H1 (cell line): ENCODE measurements at regions not wholly inside any gene's neighbourhood (a gene's known extent, or its start where the extent isn't known, plus 50 kb on each side); places are given as distances from the start of the nearest gene placed in this dataset.
A peak's percentile ranks its signal among the peaks of the same experiment; 100 is the strongest.

Experiments
- CTCF ChIA-PET: fragments of 300-600 bp; sonication (Branson Sonifier 250); formaldehyde crosslinking; loops from one replicate; lab custom pipeline; 2021; ENCODE audit not compliant: partially characterized antibody; lab: Charles Lee
- POLR2A ChIA-PET: fragments of 300-600 bp; sonication (Branson Sonifier 250); formaldehyde crosslinking; loops from one replicate; lab custom pipeline; 2021; ENCODE audit warnings: inconsistent platforms; ENCODE audit not compliant: partially characterized antibody; lab: Charles Lee
- DNase-seq, 2 experiments: peaks; one replicate each; pipeline versions ENCODE4 v3.0.0 to v3.0.0-alpha.2; 2010 to 2022; ENCODE audit warnings: low spot score in 2 of 2, low read depth in 1 of 2, mixed read lengths in 1 of 2
- FAIRE-seq: peaks from 2 replicates; lab custom pipeline; 2011; peaks lifted over from hg19 to GRCh38; lab: Jason Lieb, UNC
- H2AFZ ChIP-seq: 2 replicates; pipeline ENCODE4 v1.8.1; 2012; ENCODE audit warnings: low read length, inconsistent platforms
- H2AK5ac ChIP-seq: 2 replicates; pipeline ENCODE4 v1.6.1; 2013; ENCODE audit warnings: low read depth, low read length
- H2BK120ac ChIP-seq: replicated peaks from 2 replicates; pipeline ENCODE3; 2013; ENCODE audit warnings: low read depth, low read length, inconsistent platforms
- H2BK12ac ChIP-seq: 2 replicates; pipeline ENCODE4 v1.6.1; 2013; ENCODE audit warnings: low read depth, low read length
- H2BK15ac ChIP-seq: 2 replicates; pipeline ENCODE4 v1.6.1; 2013; ENCODE audit warnings: low read length
- H2BK20ac ChIP-seq: 2 replicates; pipeline ENCODE4 v1.6.1; 2013; ENCODE audit warnings: low read length
- H2BK5ac ChIP-seq: 2 replicates; pipeline ENCODE4 v1.6.1; 2013; ENCODE audit warnings: low read depth, low read length
- H3K14ac ChIP-seq: 2 replicates; pipeline ENCODE4 v1.6.1; 2013; ENCODE audit warnings: inconsistent platforms; ENCODE audit not compliant: insufficient read length
- H3K18ac ChIP-seq: 2 replicates; pipeline ENCODE4 v1.6.1; 2013; ENCODE audit warnings: low read length; ENCODE audit errors: extremely low read depth
- H3K23ac ChIP-seq: 2 replicates; pipeline ENCODE4 v1.6.1; 2013; ENCODE audit warnings: inconsistent platforms; ENCODE audit not compliant: insufficient read length
- H3K23me2 ChIP-seq: 2 replicates; pipeline ENCODE4 v1.6.1; 2013; ENCODE audit warnings: low read depth, low read length
- H3K27ac ChIP-seq: 2 replicates; pipeline ENCODE4 v1.6.1; 2011; ENCODE audit warnings: low read depth, low read length, inconsistent platforms
- H3K27me3 ChIP-seq, 4 experiments: replicated peaks in 1 of 4; 1 replicate in 1 of 4; 2 replicates in 3 of 4; pipeline versions ENCODE4 v1.6.1 to v1.8.1; 2011 to 2013; ENCODE audit warnings: low read length in 3 of 4, mild to moderate bottlenecking in 3 of 4, inconsistent platforms in 2 of 4, mixed read lengths in 2 of 4, moderate library complexity in 1 of 4; ENCODE audit not compliant: control insufficient read depth in 3 of 4, insufficient read depth in 3 of 4; ENCODE audit errors: extremely low read depth in 1 of 4
- H3K36me3 ChIP-seq, 4 experiments: 2 replicates each; pipeline versions ENCODE4 v1.6.1 to v1.8.1; 2011 to 2013; ENCODE audit warnings: mild to moderate bottlenecking in 4 of 4, low read length in 3 of 4, moderate library complexity in 2 of 4, control low read depth in 1 of 4, inconsistent platforms in 1 of 4; ENCODE audit not compliant: insufficient read depth in 4 of 4, control insufficient read depth in 2 of 4
- H3K4ac ChIP-seq: replicated peaks from 2 replicates; pipeline ENCODE3; 2013; ENCODE audit warnings: low read length, low read depth, mixed read lengths, inconsistent platforms; ENCODE audit not compliant: insufficient read length
- H3K4me1 ChIP-seq, 4 experiments: replicated peaks in 1 of 4; 1 replicate in 1 of 4; 2 replicates in 3 of 4; pipeline versions ENCODE4 v1.6.1 to v1.8.1; 2011 to 2013; ENCODE audit warnings: low read length in 3 of 4, inconsistent platforms in 2 of 4, mixed read lengths in 1 of 4; ENCODE audit not compliant: insufficient read depth in 4 of 4, control insufficient read depth in 3 of 4
- H3K4me2 ChIP-seq, 2 experiments: 2 replicates each; pipeline versions ENCODE4 v1.6.1 to v1.8.1; 2011 to 2013; ENCODE audit warnings: low read depth in 2 of 2, low read length in 2 of 2, control low read depth in 1 of 2, inconsistent platforms in 1 of 2, mild to moderate bottlenecking in 1 of 2; ENCODE audit not compliant: insufficient read depth in 1 of 2
- H3K4me3 ChIP-seq, 4 experiments: fragments of 200-600, 300-600 bp in 1 of 4; sonication (generic), shearing (Covaris generic), sonication (Bioruptor Twin) in 1 of 4; 2 replicates each; pipeline versions ENCODE4 v1.5.1 to v1.8.1; 2011 to 2016; ENCODE audit warnings: low read length in 4 of 4, low read depth in 3 of 4, control low read depth in 2 of 4, inconsistent platforms in 2 of 4, mild to moderate bottlenecking in 2 of 4, mixed read lengths in 1 of 4, moderate library complexity in 1 of 4; ENCODE audit not compliant: insufficient read depth in 2 of 4; ENCODE audit errors: extremely low read depth in 1 of 4
- H3K56ac ChIP-seq: replicated peaks from 2 replicates; pipeline ENCODE3; 2013; ENCODE audit warnings: low read depth, mild to moderate bottlenecking, mixed read lengths, low read length, inconsistent platforms; ENCODE audit not compliant: insufficient read length
- H3K79me1 ChIP-seq: 2 replicates; pipeline ENCODE4 v1.6.1; 2013; ENCODE audit warnings: low read depth, low read length, control low read depth
- H3K79me2 ChIP-seq, 2 experiments: 2 replicates each; pipeline versions ENCODE4 v1.6.1 to v1.8.1; 2012 to 2013; ENCODE audit warnings: low read length in 2 of 2, mild to moderate bottlenecking in 2 of 2, inconsistent platforms in 1 of 2; ENCODE audit not compliant: insufficient read depth in 2 of 2, control insufficient read depth in 1 of 2
- H3K9ac ChIP-seq, 4 experiments: replicated peaks in 1 of 4; 1 replicate in 1 of 4; 2 replicates in 3 of 4; pipeline versions ENCODE4 v1.6.1 to v1.8.1; 2011 to 2013; ENCODE audit warnings: low read depth in 3 of 4, low read length in 3 of 4, control low read depth in 2 of 4, mild to moderate bottlenecking in 2 of 4, moderate library complexity in 2 of 4, inconsistent platforms in 1 of 4; ENCODE audit errors: extremely low read depth in 1 of 4
- H3K9me3 ChIP-seq, 2 experiments: 2 replicates each; pipeline versions ENCODE4 v1.6.1 to v1.8.1; 2012 to 2013; ENCODE audit warnings: mild to moderate bottlenecking in 2 of 2, moderate library complexity in 2 of 2, control low read depth in 1 of 2, inconsistent platforms in 1 of 2, low read depth in 1 of 2, low read length in 1 of 2, mixed read lengths in 1 of 2; ENCODE audit not compliant: insufficient read depth in 2 of 2
- H4K20me1 ChIP-seq, 2 experiments: replicated peaks in 1 of 2; 2 replicates each; pipeline versions ENCODE3 to v1.8.1; 2011 to 2013; ENCODE audit warnings: inconsistent platforms in 2 of 2, low read length in 2 of 2, mild to moderate bottlenecking in 1 of 2; ENCODE audit not compliant: insufficient read depth in 2 of 2, control insufficient read depth in 1 of 2
- H4K5ac ChIP-seq: 2 replicates; pipeline ENCODE4 v1.6.1; 2013; ENCODE audit warnings: low read length, low read depth, mixed read lengths, inconsistent platforms; ENCODE audit not compliant: insufficient read length
- H4K8ac ChIP-seq: 2 replicates; pipeline ENCODE4 v1.8.0; 2013; ENCODE audit warnings: mild to moderate bottlenecking, moderate library complexity, low read length, inconsistent platforms; ENCODE audit not compliant: insufficient read depth; ENCODE audit errors: extremely low read depth
- H4K91ac ChIP-seq: replicated peaks from 2 replicates; pipeline ENCODE3; 2013; ENCODE audit warnings: low read length, mixed read lengths, inconsistent platforms; ENCODE audit not compliant: insufficient read length
- GABPA ChIP-seq: IDR thresholded peaks from 2 replicates; pipeline ENCODE4 v1.6.1; 2011; ENCODE audit warnings: mild to moderate bottlenecking, low read length, moderate library complexity, borderline replicate concordance; ENCODE audit not compliant: insufficient read depth
- TEAD4 ChIP-seq: IDR thresholded peaks from 2 replicates; pipeline ENCODE4 v1.6.1; 2012; ENCODE audit warnings: low read depth, low read length, inconsistent platforms, mixed read lengths
- WGBS, 2 experiments: shearing (Covaris generic) in 1 of 2; methylation state at CpG; one replicate each; pipeline versions ENCODE4 v1.1.6 to v1.1.7; 2013 to 2015; ENCODE audit warnings: low lambda C conversion rate in 2 of 2, mixed read lengths in 2 of 2, inconsistent platforms in 1 of 2, low coverage in 1 of 2, missing lambda C conversion rate in 1 of 2; ENCODE audit not compliant: insufficient replicate concordance in 2 of 2, insufficient coverage in 1 of 2, insufficient read length in 1 of 2; ENCODE audit errors: extremely low coverage in 1 of 2, missing lambda C conversion rate in 1 of 2; 5-methylcytosine and 5-hydroxymethylcytosine counted together

DNA sequence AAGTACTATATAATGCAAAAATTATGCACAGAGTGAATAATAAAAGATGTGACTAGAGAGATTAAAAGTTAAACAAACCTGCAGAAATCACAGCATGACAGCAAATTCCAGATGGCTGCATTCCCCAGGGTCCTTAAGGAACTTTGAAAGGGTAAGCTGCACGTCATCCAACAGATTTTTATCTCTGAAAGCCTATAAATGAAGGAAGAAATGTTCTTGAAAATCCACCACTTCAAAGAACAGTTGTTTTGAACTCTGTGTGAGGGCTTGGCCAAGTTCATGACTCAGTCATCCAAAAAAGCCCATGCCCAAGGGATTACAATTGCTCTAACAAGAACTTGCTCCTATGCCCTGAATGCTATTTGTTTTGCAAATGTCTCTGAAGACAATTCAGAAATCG, 603.6 kb downstream of the PLOD2 start:
- Histone ChIP-seq H3K4me1 (peaks cover 0 to 5% (median under 1%) of the 10 kb centered on the region in 4 experiments; a peak in 2 of 7 replicates), H4K5ac (no peak overlapping the region), H3K4me2 (no peak overlapping the region), H3K4me3 (no peak overlapping the region), H4K8ac (no peak overlapping the region), H3K36me3 (no peaks in the 10 kb centered on the region; a peak in 1 of 8 replicates), H2AK5ac (no peak overlapping the region), H3K27me3 (no peaks in the 10 kb centered on the region), H2AFZ (no peak overlapping the region), H4K20me1 (no peaks in the 10 kb centered on the region), H2BK20ac (no peak overlapping the region), H3K79me1 (no peaks in the 10 kb centered on the region), H3K4ac (no peak overlapping the region), H2BK15ac (no peak overlapping the region), H2BK120ac (peak overlapping the region; percentile 24), H4K91ac (no peak overlapping the region), H2BK5ac (no peak overlapping the region), H3K23me2 (no peaks in the 10 kb centered on the region), H2BK12ac (no peak overlapping the region), H3K23ac (no peak overlapping the region), H3K79me2 (no peaks in the 10 kb centered on the region), H3K56ac (no peak overlapping the region), H3K14ac (no peak overlapping the region), H3K18ac (no peak overlapping the region), H3K9ac (no peak overlapping the region), H3K9me3 (no peaks in the 10 kb centered on the region; a peak in 1 of 4 replicates), H3K27ac (no peak overlapping the region)
- ChIA-PET CTCF (no interaction called here), POLR2A (no interaction called here)
- FAIRE-seq (no peak), DNase-seq (peak in 1 of 2 experiments; percentile 5)
- TF ChIP-seq TEAD4: peak; percentile 62; the same call in 1 of the 2 replicates
- no peak for TF ChIP-seq GABPA
- 26% methylated on average over 2 of the region's 2 CpGs; no CpG with 5 or more reads in 1 of the 2 experiments for WGBS, 2 experiments
